NCI-H146 treated with DMSO at 0.1 percent for 48 hours (cell line): ENCODE measurements at regions not wholly inside any gene's neighbourhood (a gene's known extent, or its start where the extent isn't known, plus 50 kb on each side); places are given as distances from the start of the nearest gene placed in this dataset.
A peak's percentile ranks its signal among the peaks of the same experiment; 100 is the strongest.

ENCODE experiments used
- DNase-seq: peaks from one replicate; lab custom pipeline; 2025; ENCODE audit not compliant: unreplicated experiment; lab: John Stamatoyannopoulos, UW

DNA sequence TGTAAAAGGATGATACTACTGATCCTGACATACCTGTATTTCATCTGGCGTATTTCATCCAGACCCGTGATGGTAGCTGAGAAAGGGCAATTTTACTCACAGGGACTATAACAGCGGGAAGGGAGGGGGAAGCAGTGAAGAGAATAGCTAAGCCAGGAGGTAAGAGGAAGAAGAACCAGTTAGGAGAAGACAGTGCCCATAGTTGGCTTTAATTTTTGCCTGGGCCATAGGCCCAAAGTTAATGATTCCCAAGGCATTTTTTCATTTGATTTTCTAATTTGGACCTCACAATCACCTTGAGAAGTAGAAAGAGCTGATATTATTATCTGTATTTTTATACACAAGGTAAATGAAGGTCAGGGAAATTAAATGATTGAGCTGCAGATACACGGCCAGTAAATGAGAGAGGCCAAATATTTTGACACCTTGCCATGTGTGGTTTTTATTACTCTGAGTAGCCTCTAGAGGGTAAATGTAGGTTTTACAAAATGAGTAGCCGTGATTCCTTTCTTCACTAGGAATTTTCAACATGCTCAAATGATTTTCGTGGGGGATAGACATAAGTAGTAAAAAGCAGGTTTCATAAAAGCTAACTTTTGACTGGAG, 382.2 kb downstream of the FUT8 start:
- DNase-seq: no peak

DNA sequence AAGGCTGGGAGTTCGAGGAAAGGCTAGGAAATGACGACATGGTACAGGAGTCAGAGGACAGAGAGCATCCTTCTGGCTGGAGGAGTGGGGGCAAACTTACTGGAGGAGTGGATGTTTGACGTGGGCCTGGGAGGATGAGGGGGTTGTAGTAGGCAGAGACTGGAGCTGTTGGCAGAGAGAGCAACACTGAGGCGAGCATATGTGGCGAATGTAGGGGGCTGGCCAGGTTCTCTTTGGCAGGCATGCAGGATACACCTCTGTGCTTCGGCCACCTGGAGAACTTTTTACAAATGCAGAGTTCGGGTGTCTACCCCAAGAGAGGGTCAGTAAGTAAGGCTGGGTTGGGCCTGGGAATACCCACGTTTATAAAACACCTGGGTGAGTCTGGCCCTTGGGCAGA, 385.7 kb downstream of the FUT8 start:
- DNase-seq: no peak

DNA sequence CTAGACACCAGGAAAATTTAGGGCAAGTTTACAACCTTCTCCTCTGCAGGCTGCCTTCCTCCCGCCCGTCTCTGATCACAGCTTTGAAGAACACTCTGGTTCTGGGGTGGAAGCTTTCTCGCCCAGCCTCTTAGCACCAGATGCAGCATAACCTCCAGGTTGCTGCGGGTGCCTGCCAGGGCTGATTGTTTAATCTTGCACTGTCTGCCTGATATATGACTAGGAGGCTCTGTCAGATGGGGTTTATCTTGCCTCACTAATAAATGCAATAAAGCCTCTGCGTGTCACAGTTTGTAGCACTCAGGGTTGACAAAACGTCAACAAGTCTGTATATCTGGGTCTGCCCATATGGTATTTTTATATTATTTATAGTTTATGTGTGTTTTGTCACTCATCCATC, 388.2 kb downstream of the FUT8 start:
- DNase-seq: no peak

GRCh38 chr14:65802196-65802595, 389.7 kb downstream of the FUT8 start:
- no peak for DNase-seq

GRCh38 chr14:65803885-65804284, 391.4 kb downstream of the FUT8 start:
- no peak for DNase-seq

GRCh38 chr14:65804439-65805112, 392.0 kb downstream of the FUT8 start:
- no peak for DNase-seq

DNA sequence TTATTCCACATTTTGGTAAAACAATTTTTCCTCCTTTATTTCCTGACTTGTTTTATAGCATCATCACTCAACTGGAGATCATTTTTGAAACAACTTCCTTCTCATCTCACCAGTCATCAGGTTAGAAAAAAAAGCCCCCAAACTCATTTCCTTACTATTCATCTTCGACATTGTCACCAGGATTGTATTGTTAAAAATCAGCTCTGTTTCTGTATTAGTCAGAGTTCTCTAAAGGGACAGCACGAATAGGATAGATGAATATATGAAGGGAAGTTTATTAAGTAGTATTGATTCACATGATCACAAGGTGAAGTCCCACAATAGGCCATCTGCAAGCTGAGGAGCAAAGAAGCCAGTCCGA, 392.6 kb downstream of the FUT8 start:
- DNase-seq: no peak

DNA sequence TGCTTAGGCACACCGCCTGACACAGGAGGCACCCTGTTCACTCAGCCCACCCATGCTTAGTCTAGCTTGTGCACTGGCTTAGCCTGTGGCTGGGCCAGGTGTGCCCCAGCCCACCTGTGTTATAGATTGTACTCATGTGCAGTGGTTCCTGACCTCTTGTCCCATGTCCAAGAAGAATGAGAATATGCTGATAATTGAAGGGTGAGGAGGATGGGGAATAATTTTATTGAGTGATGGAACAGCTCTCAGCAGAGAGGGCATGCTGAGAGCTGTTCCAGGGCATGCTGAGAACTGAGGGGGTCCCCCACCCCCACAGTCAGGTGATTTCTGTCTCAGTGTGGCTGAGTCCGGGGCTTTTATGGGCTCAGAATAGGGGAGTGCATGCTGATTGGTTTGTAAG, 395.9 kb downstream of the FUT8 start:
- no peak for DNase-seq

DNA sequence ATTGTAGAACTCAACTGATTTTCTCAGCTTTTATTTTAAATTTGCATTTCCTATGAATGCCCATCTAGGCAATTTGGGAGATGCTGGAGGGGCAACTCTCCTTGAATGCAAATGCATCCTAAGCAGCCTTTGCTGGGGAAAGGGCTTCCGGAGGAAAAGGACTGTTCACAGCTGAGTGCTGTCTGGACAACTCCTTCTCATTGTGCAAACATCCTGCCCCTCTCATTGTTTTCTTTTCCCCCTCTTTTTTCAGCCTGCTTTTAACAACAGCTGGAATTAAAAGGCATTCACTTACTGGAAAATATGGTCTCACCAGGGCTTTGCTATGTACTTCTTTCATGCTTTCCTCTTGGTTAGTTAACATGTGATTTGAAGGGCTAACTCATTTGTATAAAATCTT, 397.8 kb downstream of the FUT8 start:
- no peak for DNase-seq

- no peak for DNase-seq
These were observed 401.3 kb downstream of the FUT8 start for GRCh38 chr14:65813760-65814384.

- no peak for DNase-seq
These were observed 402.6 kb downstream of the FUT8 start for GRCh38 chr14:65815127-65815526.

DNA sequence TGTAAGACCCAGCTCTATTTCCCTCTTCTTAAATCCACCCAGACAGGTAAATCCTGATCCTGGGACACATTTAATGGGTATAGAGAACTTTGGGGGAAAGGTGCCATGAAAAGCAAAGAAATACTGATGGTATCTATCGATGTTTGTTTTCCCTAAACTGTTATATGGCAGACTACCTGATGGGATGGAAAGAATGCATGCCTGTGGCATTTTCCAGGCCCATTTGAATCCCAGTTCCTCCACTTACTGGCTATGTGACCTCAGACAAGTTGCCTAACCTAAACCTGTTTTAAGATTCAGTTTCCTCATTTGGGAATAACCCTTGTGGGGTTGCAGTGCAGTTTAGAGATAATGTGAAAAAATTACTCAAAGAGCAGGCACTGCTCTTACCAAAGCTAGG, 404.5 kb downstream of the FUT8 start:
- DNase-seq: no peak

- DNase-seq: no peak
These were observed 407.0 kb downstream of the FUT8 start for GRCh38 chr14:65819569-65819968.

DNA sequence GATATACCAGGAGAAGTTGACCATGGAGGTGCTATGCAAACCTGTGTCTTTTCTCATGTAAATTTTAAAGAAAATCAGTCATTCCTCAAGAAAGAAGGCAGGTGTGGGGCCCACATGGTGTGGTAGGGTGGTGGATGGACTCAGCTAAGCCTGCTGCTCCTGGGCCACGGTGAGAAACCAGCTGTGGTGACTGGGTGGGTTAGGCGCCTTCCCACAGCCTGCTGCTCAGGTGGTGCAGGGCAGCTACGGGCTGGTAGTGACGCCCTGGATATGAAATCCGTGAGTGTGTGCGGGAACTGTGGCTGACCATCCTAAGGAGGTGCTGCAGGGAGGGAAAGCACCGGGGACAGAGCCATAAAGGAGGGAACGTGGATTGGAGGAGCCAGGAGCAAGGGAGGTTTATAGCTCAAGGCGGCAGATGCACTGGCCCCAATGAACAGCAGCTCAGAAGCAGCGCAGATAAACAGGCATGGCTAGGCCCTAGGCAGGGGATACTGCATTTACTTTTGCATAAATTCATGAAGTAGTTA, 408.8 kb downstream of the FUT8 start:
- DNase-seq: no peak

- peak; percentile 39 for DNase-seq
These were observed 411.9 kb downstream of the FUT8 start for GRCh38 chr14:65824285-65824977.

- DNase-seq: no peak
These were observed 412.4 kb downstream of the FUT8 start for GRCh38 chr14:65824978-65825299.

DNA sequence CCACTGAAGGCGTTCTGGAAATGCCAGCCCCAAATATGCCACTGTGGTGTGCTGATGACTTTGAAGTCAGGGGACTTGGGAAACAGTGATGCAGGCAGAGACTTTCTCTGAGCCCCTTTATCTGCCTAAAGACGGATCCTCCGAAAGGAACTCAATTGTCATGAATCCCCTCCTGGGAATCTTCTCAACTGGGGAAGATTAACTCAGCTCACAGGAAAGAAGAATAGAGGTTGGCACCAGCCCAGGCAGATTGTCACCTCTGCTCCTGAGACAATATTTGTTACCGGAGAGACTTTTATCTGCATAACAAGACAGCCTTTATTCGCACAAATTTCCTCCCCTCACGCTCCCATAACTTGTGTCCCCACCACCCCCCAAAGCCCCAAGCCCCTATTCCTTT, 414.4 kb downstream of the FUT8 start:
- DNase-seq: no peak

DNA sequence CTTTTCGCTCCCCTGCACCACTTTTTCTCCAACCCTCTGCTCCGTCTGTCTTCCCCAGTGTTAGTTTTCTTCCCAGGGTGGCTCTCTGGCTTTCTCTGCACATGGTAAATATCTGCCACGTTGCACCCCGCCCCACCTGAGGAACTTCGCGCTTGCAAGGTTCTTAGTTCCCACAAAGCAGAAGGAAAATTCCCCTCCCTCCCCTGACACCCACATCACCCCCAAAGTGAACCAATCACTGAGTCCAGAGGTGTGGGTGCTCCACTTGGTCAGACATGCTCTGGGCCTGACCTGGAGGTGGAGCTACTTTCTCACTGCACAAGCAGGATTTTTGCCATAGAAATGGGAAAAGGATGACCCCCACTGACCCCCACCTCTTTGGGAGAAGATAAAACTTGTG, 415.0 kb downstream of the FUT8 start:
- no peak for DNase-seq

- no peak for DNase-seq
These were observed 415.9 kb downstream of the FUT8 start for GRCh38 chr14:65828396-65828795.

GRCh38 chr14:65832431-65833266, 420.1 kb downstream of the FUT8 start:
- DNase-seq: no peak

GRCh38 chr14:65833267-65833880, 420.8 kb downstream of the FUT8 start:
- no peak for DNase-seq
